IPS DF 19.7 (cell line): ENCODE measurements at regions not wholly inside any gene's neighbourhood (a gene's known extent, or its start where the extent isn't known, plus 50 kb on each side); places are given as distances from the start of the nearest gene placed in this dataset.
"Not testable (repeated sequence)": the region's sequence is repeated elsewhere in the genome, so short reads cannot be mapped to it uniquely, and the experiment has no call there.

Experiments
- DNase-seq: peaks from one replicate; pipeline ENCODE4 v3.0.0-alpha.2; 2013; ENCODE audit warnings: low read depth, low spot score

- no peak for DNase-seq
Measured at GRCh38 chr6:133108419-133108818, 132.7 kb upstream of the EYA4 start.

DNA sequence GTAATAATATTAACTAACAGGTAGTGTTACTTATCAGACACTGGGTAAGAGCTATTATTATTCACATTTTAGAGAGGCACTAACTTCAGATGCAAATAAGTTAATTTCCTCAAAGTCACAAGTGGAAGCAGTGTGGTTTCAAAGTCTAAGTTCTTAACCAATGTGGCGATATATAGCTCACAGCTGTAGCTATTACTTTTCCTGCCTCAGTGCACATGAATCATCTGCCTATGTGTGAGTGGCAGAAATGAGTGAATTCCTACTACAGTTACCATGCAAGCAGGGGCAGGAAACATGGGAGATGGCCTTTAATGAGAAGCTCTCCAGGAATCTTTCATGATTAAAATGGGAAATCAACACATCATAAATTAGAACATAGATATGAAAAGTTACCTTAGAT is 126.2 kb upstream of the EYA4 start:
- no peak for DNase-seq

DNA sequence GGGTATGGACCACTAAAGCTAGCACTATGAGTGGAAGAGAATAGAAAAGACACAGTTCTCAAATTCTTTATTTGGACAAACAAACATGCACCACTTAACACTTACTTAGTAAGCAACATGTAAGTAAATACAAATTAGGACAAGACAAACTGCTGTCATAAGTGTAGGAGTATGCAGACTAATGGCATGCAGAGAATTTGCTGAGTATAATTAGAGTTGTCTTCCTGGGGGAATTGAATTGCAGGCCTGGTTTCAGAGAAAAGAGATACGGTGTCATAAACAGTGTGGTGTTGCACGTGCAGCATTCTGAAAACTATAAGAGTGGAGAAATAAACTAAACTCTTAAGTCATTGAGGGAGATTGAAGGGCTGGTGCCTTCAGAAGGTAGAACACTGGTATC is 125.2 kb upstream of the EYA4 start:
- DNase-seq, result no peak

DNA sequence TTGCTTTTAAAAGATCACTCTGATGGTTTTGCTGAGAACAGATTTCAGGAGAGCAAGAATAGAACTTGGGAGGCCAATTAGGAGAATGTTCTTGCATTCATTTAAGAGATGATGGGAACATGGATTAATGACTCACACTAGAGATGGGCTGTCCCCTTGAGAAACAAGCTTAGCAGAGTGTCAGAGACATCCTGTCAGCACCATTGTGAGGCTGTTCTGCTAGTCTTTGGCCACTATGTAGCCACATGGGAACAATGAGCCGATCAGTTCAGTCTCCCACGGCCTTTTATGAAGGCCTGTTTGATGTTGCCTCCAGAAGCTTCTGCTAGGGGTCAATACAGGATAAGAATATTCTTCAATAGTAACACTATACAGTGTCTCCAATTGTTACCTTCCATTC is 113.0 kb upstream of the EYA4 start:
- DNase-seq, result no peak

GRCh38 chr6:133129556-133129955 is 111.6 kb upstream of the EYA4 start:
- DNase-seq, result no peak

- DNase-seq, result no peak
Measured at GRCh38 chr6:133130863-133131262, 110.3 kb upstream of the EYA4 start.

DNA sequence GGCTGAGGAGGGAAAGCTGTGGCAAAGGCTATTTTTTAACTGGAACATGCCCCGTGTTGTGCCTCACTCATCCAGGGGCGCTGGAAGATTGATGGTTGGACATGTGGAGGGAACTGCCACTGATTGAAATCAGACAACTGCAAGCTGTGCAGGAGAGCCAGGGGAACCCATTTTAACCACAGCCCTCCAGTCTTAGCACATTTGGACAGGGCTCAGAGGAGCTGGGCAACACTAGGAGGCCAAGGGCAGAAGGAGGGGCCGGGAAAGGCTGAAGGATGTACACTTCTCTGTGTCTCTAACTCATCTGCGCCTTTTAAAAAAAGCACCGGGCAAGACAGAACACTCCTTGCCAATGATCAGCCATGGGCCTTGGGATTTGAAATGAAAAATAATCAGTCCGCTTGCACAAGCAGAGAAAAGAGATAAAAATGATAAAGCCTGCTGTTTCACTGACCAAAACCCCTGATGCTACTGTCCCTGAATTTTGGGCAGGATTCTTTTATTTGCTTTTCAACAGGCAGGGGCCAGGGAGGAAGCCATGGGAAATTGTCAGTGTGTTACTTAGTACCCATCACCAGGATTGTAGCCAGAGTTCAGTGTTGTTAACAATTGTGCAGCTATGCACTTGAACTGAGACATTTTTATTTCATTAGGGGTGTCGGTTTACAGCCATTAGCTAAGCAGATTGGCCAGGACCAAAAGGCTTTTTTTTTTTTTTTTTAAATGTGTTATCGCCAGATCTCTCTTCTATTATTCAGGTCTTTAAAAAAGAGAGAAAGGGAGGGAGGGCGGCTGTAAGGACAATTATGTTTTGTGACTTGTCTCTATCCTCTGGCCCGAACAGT is 109.3 kb upstream of the EYA4 start:
- DNase-seq, result no peak

- no peak for DNase-seq
Measured at GRCh38 chr6:133132466-133132971, 108.6 kb upstream of the EYA4 start.

DNA sequence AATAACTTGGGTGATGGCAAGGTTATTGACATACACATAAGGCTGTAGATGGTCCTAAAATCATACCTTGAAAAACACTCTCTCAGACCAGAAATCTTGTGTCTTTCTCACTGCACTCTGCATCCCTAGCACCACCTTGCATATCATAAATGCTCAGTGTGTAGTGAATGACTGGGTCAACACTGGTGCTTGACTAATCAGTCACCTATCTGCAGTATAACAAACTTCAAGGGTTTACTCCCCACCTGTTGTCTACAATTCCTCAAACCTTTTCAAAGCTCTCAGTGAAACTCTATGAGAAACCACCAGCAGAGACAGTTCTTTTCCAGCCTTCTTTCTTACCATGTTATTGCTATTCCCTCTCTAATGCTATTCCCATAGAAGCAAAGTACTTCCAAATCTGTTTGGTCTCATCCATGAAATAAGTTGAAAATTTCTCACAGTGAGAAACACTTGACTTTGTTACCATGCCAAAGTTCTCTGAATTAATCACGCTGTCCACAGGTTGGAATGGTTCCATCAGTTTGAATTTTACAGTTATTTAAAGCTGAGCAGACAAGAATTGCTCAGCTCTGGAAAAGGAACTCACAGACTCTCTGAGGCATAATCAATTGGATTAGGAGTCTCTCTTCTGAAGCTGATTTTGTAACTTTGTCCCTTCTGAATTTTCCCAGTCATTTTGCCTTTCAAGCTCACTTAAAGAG is 104.8 kb upstream of the EYA4 start:
- no peak for DNase-seq

DNA sequence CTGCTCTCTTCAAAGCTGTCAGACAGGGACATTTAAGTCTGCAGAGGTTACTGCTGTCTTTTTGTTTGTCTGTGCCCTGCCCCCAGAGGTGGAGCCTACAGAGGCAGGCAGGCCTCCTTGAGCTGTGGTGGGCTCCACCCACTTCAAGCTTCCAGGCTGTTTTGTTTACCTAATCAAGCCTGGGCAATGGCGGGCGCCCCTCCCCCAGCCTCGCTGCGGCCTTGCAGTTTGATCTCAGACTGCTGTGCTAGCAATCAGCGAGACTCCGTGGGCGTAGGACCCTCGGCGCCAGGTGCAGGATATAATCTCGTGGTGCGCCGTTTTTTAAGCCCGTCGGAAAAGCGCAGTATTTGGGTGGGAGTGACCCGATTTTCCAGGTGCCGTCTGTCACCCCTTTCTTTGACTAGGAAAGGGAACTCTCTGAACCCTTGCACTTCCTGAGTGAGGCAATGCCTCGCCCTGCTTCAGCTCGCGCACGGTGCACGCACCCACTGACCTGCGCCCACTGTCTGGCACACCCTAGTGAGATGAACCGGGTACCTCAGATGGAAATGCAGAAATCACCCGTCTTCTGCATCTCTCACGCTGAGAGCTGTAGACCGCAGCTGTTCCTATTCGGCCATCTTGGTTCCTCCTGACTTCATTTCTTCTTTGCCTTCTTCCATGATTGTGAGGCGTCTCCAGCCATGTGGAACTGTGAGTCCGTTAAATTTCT is 93.5 kb upstream of the EYA4 start:
- not testable (repeated sequence) for DNase-seq

GRCh38 chr6:133156689-133157088 is 84.5 kb upstream of the EYA4 start:
- no peak for DNase-seq

DNA sequence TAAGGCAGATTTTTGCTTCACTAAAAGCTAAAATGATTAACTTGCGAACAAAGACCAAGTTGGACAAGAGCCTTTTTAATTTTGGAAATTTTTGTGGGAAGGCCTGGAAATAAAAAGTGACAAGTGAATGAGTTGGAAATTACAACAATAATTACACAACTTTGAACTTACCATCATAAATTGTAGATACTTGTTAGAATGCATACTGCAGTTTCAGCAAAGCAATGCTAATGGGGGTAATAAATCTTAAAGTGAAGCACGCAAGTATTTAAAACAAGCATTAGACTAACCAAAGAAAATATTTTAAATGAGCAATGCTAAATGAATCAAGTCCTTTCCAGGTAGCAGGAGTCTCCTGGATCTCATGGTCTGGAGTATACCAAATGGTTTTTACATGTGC is 83.2 kb upstream of the EYA4 start:
- DNase-seq, result no peak

- no peak for DNase-seq
Measured at GRCh38 chr6:133159255-133159795, 81.8 kb upstream of the EYA4 start.

- no peak for DNase-seq
Measured at GRCh38 chr6:133160536-133160935, 80.6 kb upstream of the EYA4 start.

- no peak for DNase-seq
Measured at GRCh38 chr6:133165235-133165634, 75.9 kb upstream of the EYA4 start.

GRCh38 chr6:133166766-133167165 is 74.4 kb upstream of the EYA4 start:
- DNase-seq, result no peak

- no peak for DNase-seq
Measured at GRCh38 chr6:133169901-133170300, 71.3 kb upstream of the EYA4 start.

DNA sequence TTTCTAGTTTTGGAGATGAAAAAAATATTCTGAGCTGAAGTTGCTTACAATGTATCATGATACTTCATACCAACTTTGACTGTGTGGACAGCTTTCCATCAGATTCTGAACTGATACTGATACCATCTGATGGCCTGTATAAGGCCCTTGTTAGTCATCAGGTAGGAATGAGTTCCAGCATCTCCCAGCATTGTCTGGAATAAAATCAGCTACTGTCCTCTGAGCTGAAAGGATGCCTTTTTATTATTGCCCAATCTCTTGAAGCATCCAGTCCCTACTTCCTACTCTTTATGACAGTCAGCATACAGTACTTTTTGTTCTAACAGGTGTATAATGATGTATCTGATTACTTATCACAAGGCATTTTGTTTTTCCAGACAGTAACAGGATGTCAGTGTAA is 70.6 kb upstream of the EYA4 start:
- no peak for DNase-seq

DNA sequence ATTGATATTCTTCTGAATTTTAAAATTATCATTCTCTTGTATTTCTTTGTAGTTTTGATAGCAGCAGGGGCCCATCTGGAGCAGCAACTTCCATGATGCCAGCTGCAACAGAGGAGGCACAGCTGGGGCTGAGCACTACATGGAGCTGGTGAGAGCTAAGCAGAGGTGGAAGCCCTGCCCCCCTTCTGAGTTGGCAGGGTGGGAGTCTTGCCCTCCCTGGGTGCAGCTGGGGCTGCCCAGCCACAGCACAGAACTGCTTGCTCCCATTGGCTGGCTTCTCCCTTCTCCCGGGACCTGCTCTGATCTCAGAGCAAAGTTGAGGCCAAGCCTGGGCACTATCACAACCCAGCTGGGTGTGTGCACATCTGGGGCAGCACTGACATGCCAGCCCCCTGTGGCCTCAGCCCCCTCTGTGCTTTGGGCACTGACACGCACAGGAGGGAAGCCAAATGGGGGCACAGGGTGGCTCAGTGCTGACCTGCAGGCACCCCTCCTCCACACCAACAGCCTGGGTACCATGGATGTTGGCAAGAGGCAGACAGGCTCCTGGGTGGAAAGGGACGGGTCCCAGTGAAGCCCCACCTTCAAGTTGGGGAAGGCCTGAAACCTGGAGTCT is 69.1 kb upstream of the EYA4 start:
- DNase-seq, result no peak

- DNase-seq, result no peak
Measured at GRCh38 chr6:133173276-133173675, 67.9 kb upstream of the EYA4 start.

DNA sequence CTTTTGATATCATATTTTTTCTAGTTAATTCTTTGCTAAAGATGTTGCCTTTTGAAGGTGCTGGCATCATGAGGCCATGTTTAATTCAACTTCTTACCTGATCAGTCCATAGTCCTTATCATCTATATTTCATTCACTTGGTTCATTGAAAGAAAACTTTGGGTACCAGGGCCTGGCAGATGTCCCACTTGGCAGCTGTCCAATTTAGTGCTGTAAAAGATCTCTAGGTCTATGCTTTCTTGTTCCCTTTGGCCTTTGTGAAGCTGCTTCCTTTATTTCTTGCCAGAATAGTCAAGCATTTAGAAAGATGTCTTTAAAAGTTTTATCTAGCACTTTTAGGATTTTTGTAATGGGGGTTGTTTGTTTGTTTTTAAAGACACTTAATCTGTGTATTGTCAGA is 61.7 kb upstream of the EYA4 start:
- DNase-seq, result no peak

DNA sequence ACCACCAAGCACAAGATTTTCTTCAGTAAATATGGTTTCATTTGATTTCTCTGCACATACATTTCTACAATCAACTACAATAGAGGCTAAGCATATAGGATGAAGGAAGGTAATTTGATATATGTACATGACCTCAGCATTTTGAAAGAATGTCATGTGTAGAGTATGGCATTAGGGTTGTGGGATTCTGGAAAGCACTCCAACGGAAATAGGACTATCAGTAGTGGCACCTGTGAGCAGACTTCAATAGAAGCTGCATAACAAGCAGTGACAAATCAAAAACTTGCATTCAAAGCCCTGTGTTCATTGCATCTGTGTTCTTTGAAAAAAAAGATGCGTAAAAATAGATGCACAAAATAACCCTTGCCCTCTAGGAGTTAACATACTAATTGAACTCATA is 57.5 kb upstream of the EYA4 start:
- no peak for DNase-seq
